GM23338 (cell line): ENCODE measurements at regions not wholly inside any gene's neighbourhood (a gene's known extent, or its start where the extent isn't known, plus 50 kb on each side); places are given as distances from the start of the nearest gene placed in this dataset.

Source experiments
- ATAC-seq: fragments of 200-7000 bp; cut with Tn5 transposase; 3 replicates; pipeline ENCODE4 v1.9.1; 2020
- DNase-seq: peaks from one replicate; pipeline ENCODE4 v3.0.0-alpha.2; 2015; ENCODE audit warnings: low spot score
- H2AFZ ChIP-seq: fragments of 200-600 bp; sonication (generic); 2 replicates; pipeline ENCODE4 v1.8.0; 2016; ENCODE audit warnings: antibody characterized with exemption, mild to moderate bottlenecking, moderate library complexity
- H3F3A ChIP-seq: fragments of 200-600 bp; sonication (generic); replicated peaks from 2 replicates; pipeline ENCODE4 v1.8.0; 2017; ENCODE audit warnings: antibody characterized with exemption, mixed run types, low read depth
- H3K27ac ChIP-seq: fragments of 200-600 bp; sonication (generic); 2 replicates; pipeline ENCODE4 v1.6.1; 2016; ENCODE audit warnings: low read depth
- H3K27me3 ChIP-seq: fragments of 200-600 bp; sonication (generic); 2 replicates; pipeline ENCODE4 v1.8.0; 2016; ENCODE audit warnings: mild to moderate bottlenecking, mixed run types, moderate library complexity; ENCODE audit not compliant: insufficient read depth
- H3K36me3 ChIP-seq: fragments of 200-600 bp; sonication (generic); 2 replicates; pipeline ENCODE4 v1.8.0; 2016; ENCODE audit warnings: mild to moderate bottlenecking; ENCODE audit not compliant: insufficient read depth
- H3K4me1 ChIP-seq: fragments of 200-600 bp; sonication (generic); 2 replicates; pipeline ENCODE4 v1.8.0; 2016; ENCODE audit warnings: mild to moderate bottlenecking, moderate library complexity; ENCODE audit not compliant: insufficient read depth
- H3K4me2 ChIP-seq: fragments of 200-600 bp; sonication (generic); 2 replicates; pipeline ENCODE4 v1.7.1; 2017; ENCODE audit warnings: mixed run types
- H3K4me3 ChIP-seq: fragments of 200-600 bp; sonication (generic); 2 replicates; pipeline ENCODE4 v1.6.1; 2016; ENCODE audit warnings: mixed run types
- H3K79me2 ChIP-seq: fragments of 200-600 bp; sonication (generic); replicated peaks from 2 replicates; pipeline ENCODE4 v1.8.0; 2017; ENCODE audit warnings: mild to moderate bottlenecking; ENCODE audit not compliant: insufficient read depth
- H3K9me2 ChIP-seq: fragments of 200-600 bp; sonication (generic); 2 replicates; pipeline ENCODE4 v1.8.0; 2017; ENCODE audit not compliant: insufficient read depth
- H4K20me1 ChIP-seq: fragments of 200-600 bp; sonication (generic); replicated peaks from 2 replicates; pipeline ENCODE4 v1.8.0; 2017; ENCODE audit warnings: mild to moderate bottlenecking; ENCODE audit not compliant: insufficient read depth
- H3K27ac Mint-ChIP-seq: 2 replicates; pipeline ENCODE4 v1.8.0; 2020; ENCODE audit warnings: inconsistent platforms, mild to moderate bottlenecking, moderate library complexity, mixed read lengths
- H3K27me3 Mint-ChIP-seq: 3 replicates; pipeline ENCODE4 v1.8.0; 2022; ENCODE audit warnings: low read depth, mild to moderate bottlenecking, moderate library complexity, mixed read lengths, inconsistent platforms; ENCODE audit not compliant: insufficient read depth, poor library complexity
- H3K36me3 Mint-ChIP-seq: 3 replicates; pipeline ENCODE4 v1.8.0; 2021; ENCODE audit warnings: low read depth, mild to moderate bottlenecking, inconsistent platforms, moderate library complexity, mixed read lengths
- H3K4me1 Mint-ChIP-seq: 3 replicates; pipeline ENCODE4 v1.8.0; 2020; ENCODE audit warnings: mild to moderate bottlenecking, inconsistent platforms, mixed read lengths
- H3K4me3 Mint-ChIP-seq: 3 replicates; pipeline ENCODE4 v1.8.0; 2021; ENCODE audit warnings: moderate library complexity, mild to moderate bottlenecking, inconsistent platforms, mixed read lengths
- H3K9me3 Mint-ChIP-seq: 3 replicates; pipeline ENCODE4 v1.8.0; 2020; ENCODE audit warnings: moderate library complexity, mild to moderate bottlenecking, inconsistent platforms, mixed read lengths
- CREB1 ChIP-seq: fragments of 250-450 bp; sonication (Bioruptor Pico); IDR thresholded peaks from 2 replicates; pipeline ENCODE4 v1.5.0; 2020; ENCODE audit warnings: low read depth, mild to moderate bottlenecking, moderate library complexity
- EZH2 ChIP-seq: fragments of 200-600 bp; sonication (generic); IDR thresholded peaks from one replicate; pipeline ENCODE4 v1.8.0; 2017; ENCODE audit warnings: antibody characterized with exemption, mild to moderate bottlenecking, low read depth; ENCODE audit not compliant: unreplicated experiment
- EZH2phosphoT487 ChIP-seq: fragments of 200-600 bp; sonication (generic); IDR thresholded peaks from one replicate; pipeline ENCODE4 v1.8.1; 2018; ENCODE audit warnings: antibody characterized with exemption; ENCODE audit not compliant: unreplicated experiment
- JUNB ChIP-seq: IDR thresholded peaks from one replicate; pipeline ENCODE4 v1.6.1; 2016; ENCODE audit warnings: antibody characterized with exemption; ENCODE audit not compliant: unreplicated experiment
- NANOG ChIP-seq: IDR thresholded peaks from 2 replicates; pipeline ENCODE4 v1.6.1; 2016; ENCODE audit warnings: antibody characterized with exemption, borderline replicate concordance
- POLR2AphosphoS5 ChIP-seq: IDR thresholded peaks from 2 replicates; pipeline ENCODE4 v1.6.1; 2016; ENCODE audit warnings: antibody characterized with exemption, low read depth
- STAT1 ChIP-seq: IDR thresholded peaks from one replicate; pipeline ENCODE4 v1.6.1; 2016; ENCODE audit warnings: antibody characterized with exemption; ENCODE audit not compliant: unreplicated experiment
- ZNF114 ChIP-seq: fragments of 250-450 bp; sonication (Bioruptor Pico); IDR thresholded peaks from 2 replicates; pipeline ENCODE4 v1.5.0; 2020; ENCODE audit warnings: mild to moderate bottlenecking, moderate library complexity
- ZNF331 ChIP-seq: fragments of 250-450 bp; sonication (Bioruptor Pico); IDR thresholded peaks from 2 replicates; pipeline ENCODE4 v1.5.0; 2020; ENCODE audit warnings: low read depth, mild to moderate bottlenecking, moderate library complexity
- TF ChIP-seq, protein P1 (sequence below), 2 experiments: fragments of 200-600 bp in 1 of 2; sonication (generic) in 1 of 2; conservative IDR thresholded peaks; 2 replicates each; pipeline versions ENCODE4 v1.5.1 to v1.6.1; 2016 to 2017; ENCODE audit warnings: antibody characterized with exemption in 2 of 2, low read depth in 2 of 2, mild to moderate bottlenecking in 2 of 2, moderate library complexity in 1 of 2
- TF ChIP-seq, protein P2 (sequence below): fragments of 250-450 bp; sonication (Bioruptor Pico); IDR thresholded peaks from 2 replicates; pipeline ENCODE4 v1.5.0; 2020; ENCODE audit warnings: mild to moderate bottlenecking, moderate library complexity
- TF ChIP-seq, protein P3 (sequence below): IDR thresholded peaks from 2 replicates; pipeline ENCODE4 v1.6.1; 2016; ENCODE audit warnings: antibody characterized with exemption
- TF ChIP-seq, protein P4 (sequence below): IDR thresholded peaks from one replicate; pipeline ENCODE4 v1.6.1; 2018; ENCODE audit warnings: antibody characterized with exemption; ENCODE audit not compliant: unreplicated experiment

DNA sequence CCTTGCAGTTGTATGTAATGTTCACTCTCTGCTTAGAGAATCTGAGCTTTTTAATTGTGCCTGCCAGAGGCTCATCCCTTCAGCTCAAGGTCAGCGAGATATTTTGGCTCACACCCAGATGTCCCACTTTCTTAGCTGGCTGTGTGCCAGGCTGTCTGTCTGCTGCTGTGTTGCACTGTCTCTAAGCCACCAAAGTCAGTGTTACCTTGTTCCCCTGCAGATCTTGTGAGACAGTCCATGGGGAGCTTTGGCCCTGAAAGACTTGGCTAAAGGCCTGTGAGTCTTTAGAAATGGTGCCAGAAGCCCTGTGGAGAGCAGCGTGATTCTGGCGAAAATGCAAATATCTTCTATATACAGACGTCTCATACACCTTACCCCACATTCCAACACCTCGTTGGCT is 293.7 kb downstream of the TTC6 start:
- DNase-seq (no peak), ATAC-seq (peak; percentile 71)
- Histone ChIP-seq H3K36me3 (no peaks in the 10 kb centered on the region), H3F3A (no peaks in the 10 kb centered on the region), H3K27me3 (no peaks in the 10 kb centered on the region), H3K4me1 (peaks cover 7% of the 10 kb centered on the region), H3K4me2 (no peak overlapping the region), H3K79me2 (no peaks in the 10 kb centered on the region), H3K27ac (no peak overlapping the region), H4K20me1 (no peaks in the 10 kb centered on the region), H2AFZ (no peak overlapping the region), H3K9me2 (0 out of 2 replicates have a peak, but pooled peaks cover 3% of the 10 kb centered on the region), H3K4me3 (no peak overlapping the region)
- H3K36me3 Mint-ChIP-seq = peaks cover 9% of the 10 kb centered on the region
- H3K9me3 Mint-ChIP-seq = peaks cover 24% of the 10 kb centered on the region
- H3K27ac Mint-ChIP-seq = no peak overlapping the region
- TF ChIP-seq ZNF331 (CRISPR knock-in tag) = no peak
- TF ChIP-seq CREB1 (CRISPR knock-in tag) = no peak
- no peak for TF ChIP-seq ZNF114 (CRISPR knock-in tag)
- TF ChIP-seq, protein P1, sequence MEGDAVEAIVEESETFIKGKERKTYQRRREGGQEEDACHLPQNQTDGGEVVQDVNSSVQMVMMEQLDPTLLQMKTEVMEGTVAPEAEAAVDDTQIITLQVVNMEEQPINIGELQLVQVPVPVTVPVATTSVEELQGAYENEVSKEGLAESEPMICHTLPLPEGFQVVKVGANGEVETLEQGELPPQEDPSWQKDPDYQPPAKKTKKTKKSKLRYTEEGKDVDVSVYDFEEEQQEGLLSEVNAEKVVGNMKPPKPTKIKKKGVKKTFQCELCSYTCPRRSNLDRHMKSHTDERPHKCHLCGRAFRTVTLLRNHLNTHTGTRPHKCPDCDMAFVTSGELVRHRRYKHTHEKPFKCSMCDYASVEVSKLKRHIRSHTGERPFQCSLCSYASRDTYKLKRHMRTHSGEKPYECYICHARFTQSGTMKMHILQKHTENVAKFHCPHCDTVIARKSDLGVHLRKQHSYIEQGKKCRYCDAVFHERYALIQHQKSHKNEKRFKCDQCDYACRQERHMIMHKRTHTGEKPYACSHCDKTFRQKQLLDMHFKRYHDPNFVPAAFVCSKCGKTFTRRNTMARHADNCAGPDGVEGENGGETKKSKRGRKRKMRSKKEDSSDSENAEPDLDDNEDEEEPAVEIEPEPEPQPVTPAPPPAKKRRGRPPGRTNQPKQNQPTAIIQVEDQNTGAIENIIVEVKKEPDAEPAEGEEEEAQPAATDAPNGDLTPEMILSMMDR (conservative IDR thresholded peaks at IDR 0.05; ENCODE audit: low read depth in 2 of 2) = no peak
- TF ChIP-seq, protein P2, sequence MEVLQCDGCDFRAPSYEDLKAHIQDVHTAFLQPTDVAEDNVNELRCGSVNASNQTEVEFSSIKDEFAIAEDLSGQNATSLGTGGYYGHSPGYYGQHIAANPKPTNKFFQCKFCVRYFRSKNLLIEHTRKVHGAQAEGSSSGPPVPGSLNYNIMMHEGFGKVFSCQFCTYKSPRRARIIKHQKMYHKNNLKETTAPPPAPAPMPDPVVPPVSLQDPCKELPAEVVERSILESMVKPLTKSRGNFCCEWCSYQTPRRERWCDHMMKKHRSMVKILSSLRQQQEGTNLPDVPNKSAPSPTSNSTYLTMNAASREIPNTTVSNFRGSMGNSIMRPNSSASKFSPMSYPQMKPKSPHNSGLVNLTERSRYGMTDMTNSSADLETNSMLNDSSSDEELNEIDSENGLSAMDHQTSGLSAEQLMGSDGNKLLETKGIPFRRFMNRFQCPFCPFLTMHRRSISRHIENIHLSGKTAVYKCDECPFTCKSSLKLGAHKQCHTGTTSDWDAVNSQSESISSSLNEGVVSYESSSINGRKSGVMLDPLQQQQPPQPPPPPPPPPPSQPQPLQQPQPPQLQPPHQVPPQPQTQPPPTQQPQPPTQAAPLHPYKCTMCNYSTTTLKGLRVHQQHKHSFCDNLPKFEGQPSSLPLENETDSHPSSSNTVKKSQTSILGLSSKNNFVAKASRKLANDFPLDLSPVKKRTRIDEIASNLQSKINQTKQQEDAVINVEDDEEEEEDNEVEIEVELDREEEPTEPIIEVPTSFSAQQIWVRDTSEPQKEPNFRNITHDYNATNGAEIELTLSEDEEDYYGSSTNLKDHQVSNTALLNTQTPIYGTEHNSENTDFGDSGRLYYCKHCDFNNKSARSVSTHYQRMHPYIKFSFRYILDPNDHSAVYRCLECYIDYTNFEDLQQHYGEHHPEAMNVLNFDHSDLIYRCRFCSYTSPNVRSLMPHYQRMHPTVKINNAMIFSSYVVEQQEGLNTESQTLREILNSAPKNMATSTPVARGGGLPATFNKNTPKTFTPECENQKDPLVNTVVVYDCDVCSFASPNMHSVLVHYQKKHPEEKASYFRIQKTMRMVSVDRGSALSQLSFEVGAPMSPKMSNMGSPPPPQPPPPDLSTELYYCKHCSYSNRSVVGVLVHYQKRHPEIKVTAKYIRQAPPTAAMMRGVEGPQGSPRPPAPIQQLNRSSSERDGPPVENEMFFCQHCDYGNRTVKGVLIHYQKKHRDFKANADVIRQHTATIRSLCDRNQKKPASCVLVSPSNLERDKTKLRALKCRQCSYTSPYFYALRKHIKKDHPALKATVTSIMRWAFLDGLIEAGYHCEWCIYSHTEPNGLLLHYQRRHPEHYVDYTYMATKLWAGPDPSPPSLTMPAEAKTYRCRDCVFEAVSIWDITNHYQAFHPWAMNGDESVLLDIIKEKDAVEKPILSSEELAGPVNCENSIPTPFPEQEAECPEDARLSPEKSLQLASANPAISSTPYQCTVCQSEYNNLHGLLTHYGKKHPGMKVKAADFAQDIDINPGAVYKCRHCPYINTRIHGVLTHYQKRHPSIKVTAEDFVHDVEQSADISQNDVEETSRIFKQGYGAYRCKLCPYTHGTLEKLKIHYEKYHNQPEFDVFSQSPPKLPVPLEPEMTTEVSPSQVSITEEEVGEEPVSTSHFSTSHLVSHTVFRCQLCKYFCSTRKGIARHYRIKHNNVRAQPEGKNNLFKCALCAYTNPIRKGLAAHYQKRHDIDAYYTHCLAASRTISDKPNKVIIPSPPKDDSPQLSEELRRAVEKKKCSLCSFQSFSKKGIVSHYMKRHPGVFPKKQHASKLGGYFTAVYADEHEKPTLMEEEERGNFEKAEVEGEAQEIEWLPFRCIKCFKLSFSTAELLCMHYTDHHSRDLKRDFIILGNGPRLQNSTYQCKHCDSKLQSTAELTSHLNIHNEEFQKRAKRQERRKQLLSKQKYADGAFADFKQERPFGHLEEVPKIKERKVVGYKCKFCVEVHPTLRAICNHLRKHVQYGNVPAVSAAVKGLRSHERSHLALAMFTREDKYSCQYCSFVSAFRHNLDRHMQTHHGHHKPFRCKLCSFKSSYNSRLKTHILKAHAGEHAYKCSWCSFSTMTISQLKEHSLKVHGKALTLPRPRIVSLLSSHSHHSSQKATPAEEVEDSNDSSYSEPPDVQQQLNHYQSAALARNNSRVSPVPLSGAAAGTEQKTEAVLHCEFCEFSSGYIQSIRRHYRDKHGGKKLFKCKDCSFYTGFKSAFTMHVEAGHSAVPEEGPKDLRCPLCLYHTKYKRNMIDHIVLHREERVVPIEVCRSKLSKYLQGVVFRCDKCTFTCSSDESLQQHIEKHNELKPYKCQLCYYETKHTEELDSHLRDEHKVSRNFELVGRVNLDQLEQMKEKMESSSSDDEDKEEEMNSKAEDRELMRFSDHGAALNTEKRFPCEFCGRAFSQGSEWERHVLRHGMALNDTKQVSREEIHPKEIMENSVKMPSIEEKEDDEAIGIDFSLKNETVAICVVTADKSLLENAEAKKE (CRISPR knock-in tag) = no peak
- TF ChIP-seq, protein P3, sequence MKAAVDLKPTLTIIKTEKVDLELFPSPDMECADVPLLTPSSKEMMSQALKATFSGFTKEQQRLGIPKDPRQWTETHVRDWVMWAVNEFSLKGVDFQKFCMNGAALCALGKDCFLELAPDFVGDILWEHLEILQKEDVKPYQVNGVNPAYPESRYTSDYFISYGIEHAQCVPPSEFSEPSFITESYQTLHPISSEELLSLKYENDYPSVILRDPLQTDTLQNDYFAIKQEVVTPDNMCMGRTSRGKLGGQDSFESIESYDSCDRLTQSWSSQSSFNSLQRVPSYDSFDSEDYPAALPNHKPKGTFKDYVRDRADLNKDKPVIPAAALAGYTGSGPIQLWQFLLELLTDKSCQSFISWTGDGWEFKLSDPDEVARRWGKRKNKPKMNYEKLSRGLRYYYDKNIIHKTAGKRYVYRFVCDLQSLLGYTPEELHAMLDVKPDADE = no peak
- no peak for TF ChIP-seq POLR2AphosphoS5
- no peak for TF ChIP-seq STAT1
- no peak for TF ChIP-seq JUNB
- no peak for TF ChIP-seq EZH2phosphoT487
- TF ChIP-seq NANOG = no peak
- TF ChIP-seq, protein P4, sequence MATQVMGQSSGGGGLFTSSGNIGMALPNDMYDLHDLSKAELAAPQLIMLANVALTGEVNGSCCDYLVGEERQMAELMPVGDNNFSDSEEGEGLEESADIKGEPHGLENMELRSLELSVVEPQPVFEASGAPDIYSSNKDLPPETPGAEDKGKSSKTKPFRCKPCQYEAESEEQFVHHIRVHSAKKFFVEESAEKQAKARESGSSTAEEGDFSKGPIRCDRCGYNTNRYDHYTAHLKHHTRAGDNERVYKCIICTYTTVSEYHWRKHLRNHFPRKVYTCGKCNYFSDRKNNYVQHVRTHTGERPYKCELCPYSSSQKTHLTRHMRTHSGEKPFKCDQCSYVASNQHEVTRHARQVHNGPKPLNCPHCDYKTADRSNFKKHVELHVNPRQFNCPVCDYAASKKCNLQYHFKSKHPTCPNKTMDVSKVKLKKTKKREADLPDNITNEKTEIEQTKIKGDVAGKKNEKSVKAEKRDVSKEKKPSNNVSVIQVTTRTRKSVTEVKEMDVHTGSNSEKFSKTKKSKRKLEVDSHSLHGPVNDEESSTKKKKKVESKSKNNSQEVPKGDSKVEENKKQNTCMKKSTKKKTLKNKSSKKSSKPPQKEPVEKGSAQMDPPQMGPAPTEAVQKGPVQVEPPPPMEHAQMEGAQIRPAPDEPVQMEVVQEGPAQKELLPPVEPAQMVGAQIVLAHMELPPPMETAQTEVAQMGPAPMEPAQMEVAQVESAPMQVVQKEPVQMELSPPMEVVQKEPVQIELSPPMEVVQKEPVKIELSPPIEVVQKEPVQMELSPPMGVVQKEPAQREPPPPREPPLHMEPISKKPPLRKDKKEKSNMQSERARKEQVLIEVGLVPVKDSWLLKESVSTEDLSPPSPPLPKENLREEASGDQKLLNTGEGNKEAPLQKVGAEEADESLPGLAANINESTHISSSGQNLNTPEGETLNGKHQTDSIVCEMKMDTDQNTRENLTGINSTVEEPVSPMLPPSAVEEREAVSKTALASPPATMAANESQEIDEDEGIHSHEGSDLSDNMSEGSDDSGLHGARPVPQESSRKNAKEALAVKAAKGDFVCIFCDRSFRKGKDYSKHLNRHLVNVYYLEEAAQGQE = no peak
- no peak for TF ChIP-seq EZH2
- H3K27me3 Mint-ChIP-seq = no peaks in the 10 kb centered on the region
- no peak overlapping the region for H3K4me3 Mint-ChIP-seq
- peaks cover 8% of the 10 kb centered on the region; the same call in 2 of the 3 replicates for H3K4me1 Mint-ChIP-seq
